Panc1 (cell line): ENCODE measurements at regions not wholly inside any gene's neighbourhood (a gene's known extent, or its start where the extent isn't known, plus 50 kb on each side); places are given as distances from the start of the nearest gene placed in this dataset.

Experiments
- ATAC-seq: fragments of 200-7000 bp; cut with Tn5 transposase; 2 replicates; pipeline ENCODE4 v1.9.1; 2020; ENCODE audit warnings: mild to moderate bottlenecking, moderate library complexity
- BruUV-seq: library from RNA; stranded (reverse); fragments of 400-500 nt; replicated peaks from 2 replicates; lab custom pipeline; 2021; lab: Mats Ljungman, UMichigan
- CTCF ChIA-PET: fragments of 300-600 bp; sonication (Branson Sonifier 250); formaldehyde crosslinking; loops from one replicate; lab custom pipeline; 2022; ENCODE audit warnings: antibody characterized with exemption; lab: Charles Lee
- POLR2A ChIA-PET: fragments of 300-600 bp; sonication (Branson Sonifier 250); formaldehyde crosslinking; loops from one replicate; lab custom pipeline; 2022; ENCODE audit warnings: antibody characterized with exemption; lab: Charles Lee
- DNase-seq: peaks from one replicate; pipeline ENCODE4 v3.0.0-alpha.2; 2010; ENCODE audit warnings: low read depth, low spot score
- H3K27ac ChIP-seq: 2 replicates; pipeline ENCODE4 v1.5.1; 2011; ENCODE audit warnings: mild to moderate bottlenecking, low read length, inconsistent platforms
- H3K27me3 ChIP-seq: fragments of 200-500 bp; sonication (Bioruptor generic); 2 replicates; pipeline ENCODE4 v1.6.0; 2014; ENCODE audit warnings: low read length, inconsistent platforms; ENCODE audit not compliant: control insufficient read depth, insufficient read depth
- H3K36me3 ChIP-seq: fragments of 200-500 bp; sonication (Bioruptor generic); 2 replicates; pipeline ENCODE4 v1.5.1; 2014; ENCODE audit warnings: inconsistent platforms, mild to moderate bottlenecking, low read length, moderate library complexity; ENCODE audit not compliant: control insufficient read depth, insufficient read depth
- H3K4me1 ChIP-seq: 2 replicates; pipeline ENCODE4 v1.5.1; 2011; ENCODE audit warnings: inconsistent platforms, mild to moderate bottlenecking, low read length, moderate library complexity; ENCODE audit not compliant: control insufficient read depth, insufficient read depth
- H3K4me3 ChIP-seq, 2 experiments: 2 replicates each; pipeline ENCODE4 v1.5.1; 2011 to 2012; ENCODE audit warnings: low read depth in 2 of 2, low read length in 2 of 2, mild to moderate bottlenecking in 2 of 2, inconsistent platforms in 1 of 2, moderate library complexity in 1 of 2
- H3K9me3 ChIP-seq: fragments of 200-500 bp; sonication (Bioruptor generic); 2 replicates; pipeline ENCODE4 v1.5.1; 2014; ENCODE audit warnings: low read depth, mild to moderate bottlenecking, inconsistent platforms, low read length, moderate library complexity; ENCODE audit not compliant: control insufficient read depth, insufficient read depth
- POLR2AphosphoS5 ChIP-seq: IDR thresholded peaks from 2 replicates; pipeline ENCODE4 v1.6.1; 2012; ENCODE audit warnings: mild to moderate bottlenecking, low read depth, low read length, moderate library complexity
- REST ChIP-seq, 2 experiments: IDR thresholded peaks; 2 replicates each; pipeline ENCODE4 v1.6.1; 2011 to 2012; ENCODE audit warnings: low read depth in 2 of 2, control low read depth in 1 of 2, low read length in 1 of 2, mild to moderate bottlenecking in 1 of 2, moderate library complexity in 1 of 2; ENCODE audit not compliant: insufficient read depth in 1 of 2
- SIN3A ChIP-seq: IDR thresholded peaks from 2 replicates; pipeline ENCODE4 v1.6.1; 2012; ENCODE audit warnings: low read depth, mild to moderate bottlenecking, low read length, moderate library complexity, borderline replicate concordance; ENCODE audit not compliant: insufficient read depth
- TCF7L2 ChIP-seq: IDR thresholded peaks from 2 replicates; pipeline ENCODE4 v1.6.1; 2011; ENCODE audit warnings: mild to moderate bottlenecking, low read depth, low read length, inconsistent platforms
- in situ Hi-C: cut with HindIII; loops from 2 replicates; pipeline ENCODE4 v1.10.0; 2016; ENCODE audit warnings: low sequenced_read_pairs, low pct_unique_long_range_greater_than_20kb
- intact Hi-C: fragments of 100-400 bp; cut with micrococcal nuclease; formaldehyde crosslinking; loops from one replicate; pipeline ENCODE4 v1.10.0; 2022; ENCODE audit not compliant: unreplicated experiment
- TF ChIP-seq, protein P1 (sequence below): fragments of 450-650 bp; IDR thresholded peaks from 2 replicates; pipeline ENCODE4 v1.5.1; 2017; ENCODE audit warnings: mild to moderate bottlenecking

- Histone ChIP-seq H3K4me1 (no peaks in the 10 kb centered on the region), H3K4me3 (no peak overlapping the region), H3K36me3 (no peaks in the 10 kb centered on the region), H3K27ac (no peak overlapping the region), H3K27me3 (no peaks in the 10 kb centered on the region), H3K9me3 (no peaks in the 10 kb centered on the region)
- DNase-seq (no peak), ATAC-seq (no peak)
- intact Hi-C loops = no loop called here
- ChIA-PET POLR2A (no interaction called here), CTCF (no interaction called here)
- BruUV-seq = no TSS peak
- in situ Hi-C loops = no loop called here
- TF ChIP-seq, protein P1, sequence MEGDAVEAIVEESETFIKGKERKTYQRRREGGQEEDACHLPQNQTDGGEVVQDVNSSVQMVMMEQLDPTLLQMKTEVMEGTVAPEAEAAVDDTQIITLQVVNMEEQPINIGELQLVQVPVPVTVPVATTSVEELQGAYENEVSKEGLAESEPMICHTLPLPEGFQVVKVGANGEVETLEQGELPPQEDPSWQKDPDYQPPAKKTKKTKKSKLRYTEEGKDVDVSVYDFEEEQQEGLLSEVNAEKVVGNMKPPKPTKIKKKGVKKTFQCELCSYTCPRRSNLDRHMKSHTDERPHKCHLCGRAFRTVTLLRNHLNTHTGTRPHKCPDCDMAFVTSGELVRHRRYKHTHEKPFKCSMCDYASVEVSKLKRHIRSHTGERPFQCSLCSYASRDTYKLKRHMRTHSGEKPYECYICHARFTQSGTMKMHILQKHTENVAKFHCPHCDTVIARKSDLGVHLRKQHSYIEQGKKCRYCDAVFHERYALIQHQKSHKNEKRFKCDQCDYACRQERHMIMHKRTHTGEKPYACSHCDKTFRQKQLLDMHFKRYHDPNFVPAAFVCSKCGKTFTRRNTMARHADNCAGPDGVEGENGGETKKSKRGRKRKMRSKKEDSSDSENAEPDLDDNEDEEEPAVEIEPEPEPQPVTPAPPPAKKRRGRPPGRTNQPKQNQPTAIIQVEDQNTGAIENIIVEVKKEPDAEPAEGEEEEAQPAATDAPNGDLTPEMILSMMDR = no peak
- TF ChIP-seq TCF7L2 = no peak
- no peak for TF ChIP-seq POLR2AphosphoS5
- TF ChIP-seq REST (IDR thresholded peaks at IDR 0.05; ENCODE audit: insufficient read depth in 1 of 2, low read depth in 2 of 2, low read length in 1 of 2) = no peak
- no peak for TF ChIP-seq SIN3A
Observed at GRCh38 chr14:105855246-105855892, 329.0 kb downstream of the TMEM121 start.

DNA sequence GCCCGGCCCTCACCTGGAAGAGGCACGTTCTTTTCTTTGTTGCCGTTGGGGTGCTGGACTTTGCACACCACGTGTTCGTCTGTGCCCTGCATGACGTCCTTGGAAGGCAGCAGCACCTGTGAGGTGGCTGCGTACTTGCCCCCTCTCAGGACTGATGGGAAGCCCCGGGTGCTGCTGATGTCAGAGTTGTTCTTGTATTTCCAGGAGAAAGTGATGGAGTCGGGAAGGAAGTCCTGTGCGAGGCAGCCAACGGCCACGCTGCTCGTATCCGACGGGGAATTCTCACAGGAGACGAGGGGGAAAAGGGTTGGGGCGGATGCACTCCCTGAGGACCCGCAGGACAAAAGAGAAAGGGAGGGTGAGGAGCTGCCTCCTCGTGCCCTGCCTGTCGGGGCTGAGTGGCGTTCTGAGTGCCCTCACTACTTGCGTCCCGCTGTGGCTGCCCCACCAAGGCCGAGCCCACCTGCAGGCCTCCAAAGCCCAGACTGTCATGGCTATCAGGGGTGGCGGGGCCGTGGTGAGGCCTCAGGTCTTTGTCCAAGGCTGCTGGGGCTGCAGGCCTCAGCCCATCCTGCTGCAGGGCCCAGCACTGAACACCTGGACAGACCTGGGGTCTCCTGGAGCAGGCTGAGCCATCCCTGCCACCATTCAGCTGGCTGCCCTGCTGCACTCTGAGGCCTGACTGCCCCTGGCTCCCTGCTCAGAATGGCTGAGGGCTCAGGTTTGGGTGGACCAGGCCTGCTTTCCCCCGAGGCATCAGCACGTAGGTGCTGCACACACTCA is 329.7 kb downstream of the TMEM121 start:
- Histone ChIP-seq H3K27me3 (no peaks in the 10 kb centered on the region), H3K4me3 (no peak overlapping the region), H3K36me3 (no peaks in the 10 kb centered on the region), H3K4me1 (no peaks in the 10 kb centered on the region), H3K27ac (no peak overlapping the region), H3K9me3 (no peaks in the 10 kb centered on the region)
- TF ChIP-seq REST (IDR thresholded peaks at IDR 0.05; ENCODE audit: insufficient read depth in 1 of 2, low read depth in 2 of 2, low read length in 1 of 2) = no peak
- TF ChIP-seq POLR2AphosphoS5 = no peak
- TF ChIP-seq, protein P1 = no peak
- TF ChIP-seq SIN3A = no peak
- TF ChIP-seq TCF7L2 = no peak
- DNase-seq (no peak), ATAC-seq (no peak)
- no TSS peak for BruUV-seq
- ChIA-PET POLR2A (no interaction called here), CTCF (no interaction called here)
- intact Hi-C loops (no loop called here), in situ Hi-C loops (no loop called here)
